WTC11 (cell line): ENCODE measurements at regions not wholly inside any gene's neighbourhood (a gene's known extent, or its start where the extent isn't known, plus 50 kb on each side); places are given as distances from the start of the nearest gene placed in this dataset.

Experiments used
- ATAC-seq: fragments of 200-7000 bp; cut with Tn5 transposase; 2 replicates; pipeline ENCODE4 v1.10.0; 2021; ENCODE audit warnings: mild to moderate bottlenecking, moderate library complexity
- CTCF ChIA-PET: fragments of 300-600 bp; sonication (Branson Sonifier 250); formaldehyde crosslinking; loops from one replicate; lab custom pipeline; 2021; ENCODE audit warnings: antibody characterized with exemption; lab: Charles Lee
- POLR2A ChIA-PET: fragments of 350-600 bp; sonication (Branson Sonifier 250); formaldehyde crosslinking; loops from one replicate; lab custom pipeline; 2021; ENCODE audit warnings: antibody characterized with exemption; lab: Charles Lee
- DNase-seq: peaks from one replicate; pipeline ENCODE4 v3.0.0; 2021; ENCODE audit warnings: low spot score
- H3K27ac Mint-ChIP-seq: 2 replicates; pipeline ENCODE4 v1.8.0; 2021; ENCODE audit warnings: mixed read lengths
- H3K27me3 Mint-ChIP-seq: 2 replicates; pipeline ENCODE4 v1.8.0; 2021; ENCODE audit warnings: low read depth, mild to moderate bottlenecking, moderate library complexity, mixed read lengths
- H3K36me3 Mint-ChIP-seq: 2 replicates; pipeline ENCODE4 v1.8.0; 2021; ENCODE audit warnings: mixed read lengths
- H3K4me1 Mint-ChIP-seq: 2 replicates; pipeline ENCODE4 v1.8.0; 2022; ENCODE audit warnings: mixed read lengths
- H3K4me3 Mint-ChIP-seq: 2 replicates; pipeline ENCODE4 v1.8.0; 2021; ENCODE audit warnings: mild to moderate bottlenecking, moderate library complexity, mixed read lengths
- H3K9me3 Mint-ChIP-seq: 2 replicates; pipeline ENCODE4 v1.8.0; 2021; ENCODE audit warnings: mixed read lengths
- ESRRA ChIP-seq: sonication (generic); formaldehyde crosslinking; IDR thresholded peaks from 2 replicates; pipeline ENCODE4 v1.8.1; 2022; ENCODE audit warnings: mild to moderate bottlenecking, missing genetic modification reagents, borderline replicate concordance
- FOXP1 ChIP-seq: sonication (generic); formaldehyde crosslinking; IDR thresholded peaks from 2 replicates; pipeline ENCODE4 v1.8.0; 2022; ENCODE audit warnings: missing genetic modification reagents, mild to moderate bottlenecking, moderate library complexity, borderline replicate concordance
- OVOL2 ChIP-seq: fragments of 250-450 bp; sonication (Bioruptor Pico); IDR thresholded peaks from 2 replicates; pipeline ENCODE4 v1.9.0; 2021; ENCODE audit warnings: mild to moderate bottlenecking, borderline replicate concordance
- RORB ChIP-seq: fragments of 250-450 bp; sonication (Bioruptor Pico); IDR thresholded peaks from 2 replicates; pipeline ENCODE4 v1.9.0; 2021; ENCODE audit warnings: mild to moderate bottlenecking
- SP1 ChIP-seq: sonication (generic); formaldehyde crosslinking; conservative IDR thresholded peaks from 2 replicates; pipeline ENCODE4 v1.8.1; 2022; ENCODE audit warnings: missing genetic modification reagents
- ZNF138 ChIP-seq: sonication (generic); formaldehyde crosslinking; conservative IDR thresholded peaks from 2 replicates; pipeline ENCODE4 v1.8.1; 2022; ENCODE audit warnings: mild to moderate bottlenecking, moderate library complexity, missing genetic modification reagents
- ZNF263 ChIP-seq: sonication (generic); formaldehyde crosslinking; IDR thresholded peaks from 2 replicates; pipeline ENCODE4 v1.8.1; 2022; ENCODE audit warnings: low read depth, mild to moderate bottlenecking, moderate library complexity, missing genetic modification reagents
- TF ChIP-seq, protein P1 (sequence below): sonication (generic); formaldehyde crosslinking; IDR thresholded peaks from 2 replicates; pipeline ENCODE4 v1.8.1; 2022; ENCODE audit warnings: mild to moderate bottlenecking, missing genetic modification reagents, moderate library complexity, borderline replicate concordance
- TF ChIP-seq, protein P2 (sequence below): sonication (generic); formaldehyde crosslinking; IDR thresholded peaks from 2 replicates; pipeline ENCODE4 v1.8.1; 2023; ENCODE audit warnings: mild to moderate bottlenecking, missing genetic modification reagents
- TF ChIP-seq, protein P3 (sequence below): fragments of 200-600 bp; IDR thresholded peaks from 2 replicates; pipeline ENCODE4 v1.8.0; 2022; ENCODE audit warnings: antibody characterized with exemption
- TF ChIP-seq, protein P4 (sequence below): sonication (generic); formaldehyde crosslinking; IDR thresholded peaks from 2 replicates; pipeline ENCODE4 v1.8.1; 2022; ENCODE audit warnings: low read depth, missing genetic modification reagents, borderline replicate concordance
- TF ChIP-seq, protein P5 (sequence below): fragments of 250-450 bp; sonication (Bioruptor Pico); IDR thresholded peaks from 2 replicates; pipeline ENCODE4 v1.9.0; 2021; ENCODE audit warnings: mild to moderate bottlenecking, borderline replicate concordance
- TF ChIP-seq, protein P6 (sequence below): sonication (generic); formaldehyde crosslinking; IDR thresholded peaks from 2 replicates; pipeline ENCODE4 v1.8.0; 2022; ENCODE audit warnings: mild to moderate bottlenecking, missing genetic modification reagents
- TF ChIP-seq, protein P7 (sequence below): sonication (generic); formaldehyde crosslinking; IDR thresholded peaks from 2 replicates; pipeline ENCODE4 v1.8.1; 2023; ENCODE audit warnings: mild to moderate bottlenecking, moderate library complexity, missing genetic modification reagents
- TF ChIP-seq, protein P8 (sequence below): sonication (generic); formaldehyde crosslinking; IDR thresholded peaks from 2 replicates; pipeline ENCODE4 v1.8.1; 2023; ENCODE audit warnings: mild to moderate bottlenecking, missing genetic modification reagents

DNA sequence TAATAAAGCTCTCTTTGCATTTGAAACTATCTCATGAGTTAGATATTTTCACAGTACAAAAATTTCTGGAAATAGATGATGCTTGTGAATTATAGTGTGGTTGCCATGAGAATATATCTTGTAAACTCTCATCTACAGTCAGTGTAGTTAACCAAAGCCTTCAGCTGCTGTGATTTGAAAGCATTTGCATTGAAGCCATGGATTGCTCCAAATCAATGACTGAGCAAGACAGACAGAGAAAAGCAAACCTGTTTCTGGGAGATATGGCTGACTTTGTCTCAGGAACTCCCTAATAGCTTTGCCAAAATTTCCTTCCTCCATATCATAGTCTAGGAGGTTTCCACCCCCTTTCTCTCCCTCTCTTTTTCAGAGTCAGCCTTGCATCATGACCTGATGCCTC is 955.3 kb downstream of the REEP3 start:
- ATAC-seq (no peak), DNase-seq (no peak)
- Mint-ChIP-seq H3K4me1 (no peaks in the 10 kb centered on the region), H3K9me3 (peaks cover 43% of the 10 kb centered on the region), H3K27ac (no peak overlapping the region), H3K36me3 (peaks cover 11% of the 10 kb centered on the region), H3K4me3 (no peak overlapping the region), H3K27me3 (no peaks in the 10 kb centered on the region)
- TF ChIP-seq OVOL2 (CRISPR knock-in tag) (no peak), RORB (CRISPR knock-in tag) (no peak), ZNF138 (CRISPR knock-in tag) (no peak), SP1 (no peak), ESRRA (CRISPR knock-in tag) (no peak), FOXP1 (CRISPR knock-in tag) (no peak), ZNF263 (no peak)
- TF ChIP-seq, protein P1, sequence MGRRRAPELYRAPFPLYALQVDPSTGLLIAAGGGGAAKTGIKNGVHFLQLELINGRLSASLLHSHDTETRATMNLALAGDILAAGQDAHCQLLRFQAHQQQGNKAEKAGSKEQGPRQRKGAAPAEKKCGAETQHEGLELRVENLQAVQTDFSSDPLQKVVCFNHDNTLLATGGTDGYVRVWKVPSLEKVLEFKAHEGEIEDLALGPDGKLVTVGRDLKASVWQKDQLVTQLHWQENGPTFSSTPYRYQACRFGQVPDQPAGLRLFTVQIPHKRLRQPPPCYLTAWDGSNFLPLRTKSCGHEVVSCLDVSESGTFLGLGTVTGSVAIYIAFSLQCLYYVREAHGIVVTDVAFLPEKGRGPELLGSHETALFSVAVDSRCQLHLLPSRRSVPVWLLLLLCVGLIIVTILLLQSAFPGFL (CRISPR knock-in tag) = no peak
- TF ChIP-seq, protein P2, sequence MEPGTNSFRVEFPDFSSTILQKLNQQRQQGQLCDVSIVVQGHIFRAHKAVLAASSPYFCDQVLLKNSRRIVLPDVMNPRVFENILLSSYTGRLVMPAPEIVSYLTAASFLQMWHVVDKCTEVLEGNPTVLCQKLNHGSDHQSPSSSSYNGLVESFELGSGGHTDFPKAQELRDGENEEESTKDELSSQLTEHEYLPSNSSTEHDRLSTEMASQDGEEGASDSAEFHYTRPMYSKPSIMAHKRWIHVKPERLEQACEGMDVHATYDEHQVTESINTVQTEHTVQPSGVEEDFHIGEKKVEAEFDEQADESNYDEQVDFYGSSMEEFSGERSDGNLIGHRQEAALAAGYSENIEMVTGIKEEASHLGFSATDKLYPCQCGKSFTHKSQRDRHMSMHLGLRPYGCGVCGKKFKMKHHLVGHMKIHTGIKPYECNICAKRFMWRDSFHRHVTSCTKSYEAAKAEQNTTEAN (CRISPR knock-in tag) = no peak
- TF ChIP-seq, protein P3, sequence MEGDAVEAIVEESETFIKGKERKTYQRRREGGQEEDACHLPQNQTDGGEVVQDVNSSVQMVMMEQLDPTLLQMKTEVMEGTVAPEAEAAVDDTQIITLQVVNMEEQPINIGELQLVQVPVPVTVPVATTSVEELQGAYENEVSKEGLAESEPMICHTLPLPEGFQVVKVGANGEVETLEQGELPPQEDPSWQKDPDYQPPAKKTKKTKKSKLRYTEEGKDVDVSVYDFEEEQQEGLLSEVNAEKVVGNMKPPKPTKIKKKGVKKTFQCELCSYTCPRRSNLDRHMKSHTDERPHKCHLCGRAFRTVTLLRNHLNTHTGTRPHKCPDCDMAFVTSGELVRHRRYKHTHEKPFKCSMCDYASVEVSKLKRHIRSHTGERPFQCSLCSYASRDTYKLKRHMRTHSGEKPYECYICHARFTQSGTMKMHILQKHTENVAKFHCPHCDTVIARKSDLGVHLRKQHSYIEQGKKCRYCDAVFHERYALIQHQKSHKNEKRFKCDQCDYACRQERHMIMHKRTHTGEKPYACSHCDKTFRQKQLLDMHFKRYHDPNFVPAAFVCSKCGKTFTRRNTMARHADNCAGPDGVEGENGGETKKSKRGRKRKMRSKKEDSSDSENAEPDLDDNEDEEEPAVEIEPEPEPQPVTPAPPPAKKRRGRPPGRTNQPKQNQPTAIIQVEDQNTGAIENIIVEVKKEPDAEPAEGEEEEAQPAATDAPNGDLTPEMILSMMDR = no peak
- TF ChIP-seq, protein P4, sequence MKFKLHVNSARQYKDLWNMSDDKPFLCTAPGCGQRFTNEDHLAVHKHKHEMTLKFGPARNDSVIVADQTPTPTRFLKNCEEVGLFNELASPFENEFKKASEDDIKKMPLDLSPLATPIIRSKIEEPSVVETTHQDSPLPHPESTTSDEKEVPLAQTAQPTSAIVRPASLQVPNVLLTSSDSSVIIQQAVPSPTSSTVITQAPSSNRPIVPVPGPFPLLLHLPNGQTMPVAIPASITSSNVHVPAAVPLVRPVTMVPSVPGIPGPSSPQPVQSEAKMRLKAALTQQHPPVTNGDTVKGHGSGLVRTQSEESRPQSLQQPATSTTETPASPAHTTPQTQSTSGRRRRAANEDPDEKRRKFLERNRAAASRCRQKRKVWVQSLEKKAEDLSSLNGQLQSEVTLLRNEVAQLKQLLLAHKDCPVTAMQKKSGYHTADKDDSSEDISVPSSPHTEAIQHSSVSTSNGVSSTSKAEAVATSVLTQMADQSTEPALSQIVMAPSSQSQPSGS (CRISPR knock-in tag) = no peak
- TF ChIP-seq, protein P5, sequence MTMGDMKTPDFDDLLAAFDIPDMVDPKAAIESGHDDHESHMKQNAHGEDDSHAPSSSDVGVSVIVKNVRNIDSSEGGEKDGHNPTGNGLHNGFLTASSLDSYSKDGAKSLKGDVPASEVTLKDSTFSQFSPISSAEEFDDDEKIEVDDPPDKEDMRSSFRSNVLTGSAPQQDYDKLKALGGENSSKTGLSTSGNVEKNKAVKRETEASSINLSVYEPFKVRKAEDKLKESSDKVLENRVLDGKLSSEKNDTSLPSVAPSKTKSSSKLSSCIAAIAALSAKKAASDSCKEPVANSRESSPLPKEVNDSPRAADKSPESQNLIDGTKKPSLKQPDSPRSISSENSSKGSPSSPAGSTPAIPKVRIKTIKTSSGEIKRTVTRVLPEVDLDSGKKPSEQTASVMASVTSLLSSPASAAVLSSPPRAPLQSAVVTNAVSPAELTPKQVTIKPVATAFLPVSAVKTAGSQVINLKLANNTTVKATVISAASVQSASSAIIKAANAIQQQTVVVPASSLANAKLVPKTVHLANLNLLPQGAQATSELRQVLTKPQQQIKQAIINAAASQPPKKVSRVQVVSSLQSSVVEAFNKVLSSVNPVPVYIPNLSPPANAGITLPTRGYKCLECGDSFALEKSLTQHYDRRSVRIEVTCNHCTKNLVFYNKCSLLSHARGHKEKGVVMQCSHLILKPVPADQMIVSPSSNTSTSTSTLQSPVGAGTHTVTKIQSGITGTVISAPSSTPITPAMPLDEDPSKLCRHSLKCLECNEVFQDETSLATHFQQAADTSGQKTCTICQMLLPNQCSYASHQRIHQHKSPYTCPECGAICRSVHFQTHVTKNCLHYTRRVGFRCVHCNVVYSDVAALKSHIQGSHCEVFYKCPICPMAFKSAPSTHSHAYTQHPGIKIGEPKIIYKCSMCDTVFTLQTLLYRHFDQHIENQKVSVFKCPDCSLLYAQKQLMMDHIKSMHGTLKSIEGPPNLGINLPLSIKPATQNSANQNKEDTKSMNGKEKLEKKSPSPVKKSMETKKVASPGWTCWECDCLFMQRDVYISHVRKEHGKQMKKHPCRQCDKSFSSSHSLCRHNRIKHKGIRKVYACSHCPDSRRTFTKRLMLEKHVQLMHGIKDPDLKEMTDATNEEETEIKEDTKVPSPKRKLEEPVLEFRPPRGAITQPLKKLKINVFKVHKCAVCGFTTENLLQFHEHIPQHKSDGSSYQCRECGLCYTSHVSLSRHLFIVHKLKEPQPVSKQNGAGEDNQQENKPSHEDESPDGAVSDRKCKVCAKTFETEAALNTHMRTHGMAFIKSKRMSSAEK (CRISPR knock-in tag) = no peak
- TF ChIP-seq, protein P6, sequence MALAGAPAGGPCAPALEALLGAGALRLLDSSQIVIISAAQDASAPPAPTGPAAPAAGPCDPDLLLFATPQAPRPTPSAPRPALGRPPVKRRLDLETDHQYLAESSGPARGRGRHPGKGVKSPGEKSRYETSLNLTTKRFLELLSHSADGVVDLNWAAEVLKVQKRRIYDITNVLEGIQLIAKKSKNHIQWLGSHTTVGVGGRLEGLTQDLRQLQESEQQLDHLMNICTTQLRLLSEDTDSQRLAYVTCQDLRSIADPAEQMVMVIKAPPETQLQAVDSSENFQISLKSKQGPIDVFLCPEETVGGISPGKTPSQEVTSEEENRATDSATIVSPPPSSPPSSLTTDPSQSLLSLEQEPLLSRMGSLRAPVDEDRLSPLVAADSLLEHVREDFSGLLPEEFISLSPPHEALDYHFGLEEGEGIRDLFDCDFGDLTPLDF (CRISPR knock-in tag) = no peak
- TF ChIP-seq, protein P7, sequence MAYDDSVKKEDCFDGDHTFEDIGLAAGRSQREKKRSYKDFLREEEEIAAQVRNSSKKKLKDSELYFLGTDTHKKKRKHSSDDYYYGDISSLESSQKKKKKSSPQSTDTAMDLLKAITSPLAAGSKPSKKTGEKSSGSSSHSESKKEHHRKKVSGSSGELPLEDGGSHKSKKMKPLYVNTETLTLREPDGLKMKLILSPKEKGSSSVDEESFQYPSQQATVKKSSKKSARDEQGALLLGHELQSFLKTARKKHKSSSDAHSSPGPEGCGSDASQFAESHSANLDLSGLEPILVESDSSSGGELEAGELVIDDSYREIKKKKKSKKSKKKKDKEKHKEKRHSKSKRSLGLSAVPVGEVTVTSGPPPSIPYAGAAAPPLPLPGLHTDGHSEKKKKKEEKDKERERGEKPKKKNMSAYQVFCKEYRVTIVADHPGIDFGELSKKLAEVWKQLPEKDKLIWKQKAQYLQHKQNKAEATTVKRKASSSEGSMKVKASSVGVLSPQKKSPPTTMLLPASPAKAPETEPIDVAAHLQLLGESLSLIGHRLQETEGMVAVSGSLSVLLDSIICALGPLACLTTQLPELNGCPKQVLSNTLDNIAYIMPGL (CRISPR knock-in tag) = no peak
- TF ChIP-seq, protein P8, sequence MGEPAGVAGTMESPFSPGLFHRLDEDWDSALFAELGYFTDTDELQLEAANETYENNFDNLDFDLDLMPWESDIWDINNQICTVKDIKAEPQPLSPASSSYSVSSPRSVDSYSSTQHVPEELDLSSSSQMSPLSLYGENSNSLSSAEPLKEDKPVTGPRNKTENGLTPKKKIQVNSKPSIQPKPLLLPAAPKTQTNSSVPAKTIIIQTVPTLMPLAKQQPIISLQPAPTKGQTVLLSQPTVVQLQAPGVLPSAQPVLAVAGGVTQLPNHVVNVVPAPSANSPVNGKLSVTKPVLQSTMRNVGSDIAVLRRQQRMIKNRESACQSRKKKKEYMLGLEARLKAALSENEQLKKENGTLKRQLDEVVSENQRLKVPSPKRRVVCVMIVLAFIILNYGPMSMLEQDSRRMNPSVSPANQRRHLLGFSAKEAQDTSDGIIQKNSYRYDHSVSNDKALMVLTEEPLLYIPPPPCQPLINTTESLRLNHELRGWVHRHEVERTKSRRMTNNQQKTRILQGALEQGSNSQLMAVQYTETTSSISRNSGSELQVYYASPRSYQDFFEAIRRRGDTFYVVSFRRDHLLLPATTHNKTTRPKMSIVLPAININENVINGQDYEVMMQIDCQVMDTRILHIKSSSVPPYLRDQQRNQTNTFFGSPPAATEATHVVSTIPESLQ = no peak
- ChIA-PET POLR2A (no interaction called here), CTCF (no interaction called here)
